HG03558 (cell line): ENCODE measurements at regions not wholly inside any gene's neighbourhood (a gene's known extent, or its start where the extent isn't known, plus 50 kb on each side); places are given as distances from the start of the nearest gene placed in this dataset.
"Not testable (repeated sequence)": the region's sequence is repeated elsewhere in the genome, so short reads cannot be mapped to it uniquely, and the experiment has no call there.

Experiments used
- ATAC-seq: cut with Tn5 transposase; IDR thresholded peaks from one replicate; pipeline ENCODE4 v1.9.1; 2021; ENCODE audit warnings: moderate number of reproducible peaks; ENCODE audit not compliant: unreplicated experiment; ENCODE audit errors: extremely low read depth

DNA sequence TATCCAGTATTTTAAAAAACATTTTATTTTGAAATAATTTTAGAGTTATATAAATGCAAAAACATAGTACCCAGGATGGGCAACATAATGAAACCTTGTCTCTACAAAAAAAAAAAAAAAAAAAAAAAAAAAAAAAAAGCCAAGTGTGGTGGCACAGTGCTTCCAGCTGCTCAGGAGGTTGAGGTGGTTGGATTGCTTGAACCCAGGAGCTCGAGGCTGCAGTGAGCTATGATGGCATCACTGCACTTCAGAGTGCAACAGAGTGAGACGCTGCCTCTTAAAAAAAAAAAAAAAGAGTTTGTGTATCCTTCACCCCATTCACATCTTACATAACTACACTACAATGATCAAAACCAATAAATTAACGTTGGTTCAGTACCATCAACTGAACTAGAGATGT lies 115.6 kb upstream of the KIF26B start:
- no peak for ATAC-seq

DNA sequence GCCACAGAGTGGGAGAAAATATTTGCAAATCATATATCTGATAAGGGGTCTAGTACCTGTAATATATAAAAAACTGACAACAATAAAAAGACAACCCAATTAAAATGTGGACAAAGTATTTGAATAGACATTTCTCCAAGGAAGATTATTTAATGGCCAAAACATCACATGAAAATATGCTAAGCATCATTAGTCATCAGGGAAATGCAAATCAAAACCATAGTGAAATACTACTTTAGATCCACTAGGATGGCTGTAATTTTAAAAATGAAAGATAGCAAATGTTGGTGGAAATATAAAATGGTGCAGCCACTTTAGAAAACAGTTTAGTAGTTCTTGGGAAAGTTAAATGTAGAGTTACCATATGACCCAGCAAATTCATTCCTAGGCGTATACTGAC lies 118.7 kb upstream of the KIF26B start:
- no peak for ATAC-seq

DNA sequence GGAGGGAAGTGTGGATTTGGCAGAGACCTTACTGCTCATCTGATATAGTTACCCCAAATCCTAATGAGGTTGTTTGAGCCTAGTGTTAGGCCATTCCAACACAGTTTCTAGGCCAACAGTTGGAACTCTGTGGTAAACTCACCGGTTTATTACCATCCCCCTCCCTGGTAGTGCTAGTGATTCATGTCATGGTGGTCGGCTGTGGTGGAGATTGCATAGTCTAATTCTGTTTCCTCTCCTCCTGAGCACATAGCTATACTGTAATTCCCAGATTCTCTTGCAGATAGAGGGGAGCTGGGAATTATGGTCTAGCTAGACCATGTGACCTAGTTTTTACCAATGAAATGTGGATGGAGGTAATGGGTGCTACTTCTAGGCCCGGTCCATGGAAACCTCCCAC lies 123.7 kb upstream of the KIF26B start:
- no peak for ATAC-seq

DNA sequence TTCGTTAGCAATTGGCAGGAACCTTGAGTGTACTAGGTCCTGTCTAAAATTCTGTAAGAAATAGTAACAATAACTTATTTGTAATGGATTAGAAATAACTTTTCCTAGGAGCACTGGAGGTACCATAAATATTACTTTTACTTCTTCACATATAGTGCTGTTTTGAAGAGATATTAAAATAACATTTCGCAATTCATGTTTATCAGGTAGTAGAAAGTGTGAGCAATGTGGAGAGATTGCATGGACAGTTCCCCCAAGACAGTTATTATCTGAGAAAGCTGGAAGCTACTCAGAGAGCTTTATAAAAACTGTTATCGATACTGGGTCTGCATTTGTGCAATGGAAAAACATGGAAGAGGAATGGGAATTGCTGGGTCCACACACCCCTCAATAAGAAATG lies 128.5 kb upstream of the KIF26B start:
- ATAC-seq = no peak

DNA sequence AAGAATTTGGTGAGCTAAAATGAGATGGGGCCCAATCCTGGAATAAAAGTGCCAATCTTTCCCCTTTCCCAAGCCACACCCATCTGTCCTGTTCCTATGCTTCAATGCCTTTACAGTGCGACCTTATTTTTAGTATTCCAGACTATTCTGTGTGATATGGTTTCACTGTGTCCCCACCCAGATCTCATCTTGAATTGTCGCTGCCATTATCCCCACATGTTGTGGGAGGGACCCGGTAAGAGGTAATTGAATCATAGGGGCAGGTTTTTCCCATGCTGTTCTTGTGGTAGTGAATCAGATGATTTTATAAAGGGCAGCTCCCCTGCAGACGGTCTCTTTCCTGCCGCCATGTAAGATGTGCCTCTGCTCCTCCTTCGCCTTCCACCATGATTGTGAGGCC lies 129.3 kb upstream of the KIF26B start:
- ATAC-seq = no peak

DNA sequence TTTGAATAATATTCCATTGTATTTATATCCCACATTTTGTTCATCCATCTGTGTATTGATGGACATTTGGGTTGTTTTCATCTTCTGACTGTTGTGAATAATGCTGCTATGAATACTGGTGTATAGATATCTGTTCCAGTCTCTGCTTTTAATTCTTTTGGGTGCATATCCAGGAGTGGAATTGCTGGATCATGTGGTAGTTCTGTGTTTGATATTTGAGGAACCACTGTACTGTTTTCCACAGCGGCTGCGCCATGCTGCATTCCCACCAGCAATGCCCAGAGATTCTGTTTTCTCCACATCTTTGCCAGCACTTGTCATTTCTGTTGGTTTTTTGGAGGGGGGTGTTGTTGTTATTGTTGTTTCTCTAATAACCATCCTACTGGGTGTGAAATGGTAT lies 131.6 kb upstream of the KIF26B start:
- ATAC-seq = no peak

DNA sequence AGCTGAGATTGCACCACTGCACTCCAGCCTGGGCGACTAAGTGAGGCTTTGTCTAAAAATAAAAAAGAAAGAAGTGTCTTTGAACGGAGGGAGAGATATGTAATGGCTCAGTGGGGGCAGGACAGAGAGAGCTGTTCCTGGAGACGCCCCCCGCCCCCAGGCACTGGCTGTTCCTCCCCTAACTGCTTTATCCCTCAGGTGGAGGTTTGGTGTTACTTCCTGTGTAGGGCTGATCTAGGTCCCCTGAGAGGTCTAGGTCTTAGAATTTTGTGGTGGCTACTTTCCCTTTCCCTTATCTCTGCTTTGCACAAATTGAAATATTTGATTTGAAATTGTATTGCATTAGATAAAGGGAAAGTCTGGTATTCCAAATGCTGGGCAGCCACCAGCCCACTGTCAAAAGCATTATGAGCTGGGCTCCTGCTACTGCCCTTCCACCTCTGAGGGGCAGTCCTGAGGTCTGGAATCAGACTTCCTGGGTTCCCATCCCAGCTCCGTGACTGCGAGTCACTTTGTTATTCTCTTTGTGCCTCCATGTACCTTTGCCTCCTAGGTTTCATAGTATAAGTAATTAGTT lies 134.8 kb upstream of the KIF26B start:
- no peak for ATAC-seq

DNA sequence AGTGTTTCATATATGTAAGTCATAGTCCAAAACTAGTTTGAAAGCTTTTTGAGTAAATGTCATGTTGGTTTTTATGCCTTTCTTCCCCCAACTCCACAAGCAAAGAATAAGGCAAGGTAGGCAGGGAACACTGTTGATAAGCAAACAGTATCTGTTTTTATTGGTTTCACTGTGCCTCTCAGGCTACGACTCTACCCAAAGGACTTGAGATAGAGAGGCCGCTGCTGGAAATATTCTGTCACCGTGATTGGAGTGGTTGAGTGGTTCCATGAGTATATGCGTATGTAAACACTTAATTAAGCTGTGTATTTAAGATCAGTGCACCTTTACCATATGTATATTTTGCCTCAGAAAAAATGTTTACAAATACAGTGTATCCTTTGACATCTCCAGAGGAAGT lies 138.1 kb upstream of the KIF26B start:
- no peak for ATAC-seq

DNA sequence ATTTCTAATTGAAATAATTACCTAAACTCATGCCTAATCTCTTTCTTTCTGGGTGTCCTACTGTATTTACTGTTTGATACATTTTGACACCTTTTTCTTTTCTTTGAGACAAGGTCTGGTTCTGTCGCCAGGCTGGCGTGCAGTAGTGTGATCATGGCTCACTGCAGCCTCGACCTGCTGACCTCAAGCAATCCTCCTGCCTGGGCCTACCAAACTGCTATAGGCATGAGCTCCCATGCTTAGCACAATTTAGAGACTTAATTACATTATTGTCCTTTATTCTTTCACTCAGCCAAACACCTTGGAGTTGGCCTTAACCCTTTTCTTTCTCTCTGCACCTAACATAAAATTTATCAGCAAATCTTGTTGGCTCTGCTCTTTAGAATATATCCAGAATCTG lies 139.8 kb upstream of the KIF26B start:
- no peak for ATAC-seq

DNA sequence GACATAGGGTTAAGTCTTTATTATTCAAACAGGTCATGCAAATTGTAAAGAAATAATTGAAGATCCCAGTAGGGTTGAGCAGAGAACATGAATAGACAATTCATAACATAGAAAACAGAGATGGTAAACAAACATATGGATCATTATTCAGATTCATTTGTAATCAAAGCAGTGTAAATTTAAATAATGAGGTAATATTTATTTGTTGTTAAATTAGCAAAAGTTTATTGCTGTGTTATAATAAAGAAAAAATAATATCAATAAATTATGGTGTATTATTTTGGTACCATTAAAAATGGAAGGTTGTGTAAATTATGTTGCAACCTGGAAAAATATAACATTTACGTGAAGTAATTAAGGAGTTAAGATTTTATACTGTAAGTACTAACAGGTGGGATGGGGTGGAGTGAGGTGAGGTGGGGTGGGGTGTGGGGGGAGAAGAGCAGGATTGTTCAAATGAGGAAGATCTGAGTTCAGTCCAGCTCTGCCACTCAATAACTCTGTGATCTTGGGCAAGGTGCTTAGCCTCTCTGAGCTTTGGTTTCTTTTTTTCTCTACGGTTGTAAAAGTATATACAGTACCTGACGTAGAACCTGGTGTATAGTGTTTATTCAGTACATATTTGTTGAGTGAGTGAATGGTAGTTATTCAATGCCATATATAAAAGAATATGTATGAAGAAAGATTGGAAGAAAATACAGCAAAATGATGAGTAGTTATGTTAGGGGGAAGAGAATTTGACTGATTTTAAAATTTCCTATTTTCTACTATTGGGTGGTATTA lies 140.3 kb upstream of the KIF26B start:
- ATAC-seq = no peak

DNA sequence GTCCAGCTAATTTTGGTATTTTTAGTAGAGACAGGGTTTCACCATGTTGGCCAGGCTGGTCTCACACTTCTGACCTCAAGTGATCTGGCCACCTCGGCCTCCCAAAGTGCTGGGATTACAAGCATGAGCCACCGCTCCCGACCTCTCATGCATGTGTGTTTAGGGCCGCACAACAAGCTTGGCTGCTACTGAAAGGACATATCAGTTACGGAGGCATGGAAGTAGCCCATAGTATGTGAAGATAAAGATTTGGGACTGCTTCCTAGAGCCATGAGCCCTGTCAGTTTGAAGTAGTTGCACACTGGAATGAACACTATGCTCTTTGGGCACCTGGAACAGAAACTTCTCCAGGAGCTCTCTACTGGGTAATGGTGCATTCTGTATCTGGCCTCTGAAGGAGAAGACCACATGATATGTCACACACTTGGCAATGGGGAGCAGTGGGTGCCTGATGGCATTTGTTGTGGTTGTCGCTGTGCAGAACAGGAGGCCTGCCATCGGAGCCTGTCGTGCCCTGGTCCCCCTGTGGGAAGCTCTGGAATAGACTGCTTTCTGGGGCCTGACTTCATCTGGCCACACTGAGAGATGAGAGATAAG lies 144.7 kb upstream of the KIF26B start:
- no peak for ATAC-seq

DNA sequence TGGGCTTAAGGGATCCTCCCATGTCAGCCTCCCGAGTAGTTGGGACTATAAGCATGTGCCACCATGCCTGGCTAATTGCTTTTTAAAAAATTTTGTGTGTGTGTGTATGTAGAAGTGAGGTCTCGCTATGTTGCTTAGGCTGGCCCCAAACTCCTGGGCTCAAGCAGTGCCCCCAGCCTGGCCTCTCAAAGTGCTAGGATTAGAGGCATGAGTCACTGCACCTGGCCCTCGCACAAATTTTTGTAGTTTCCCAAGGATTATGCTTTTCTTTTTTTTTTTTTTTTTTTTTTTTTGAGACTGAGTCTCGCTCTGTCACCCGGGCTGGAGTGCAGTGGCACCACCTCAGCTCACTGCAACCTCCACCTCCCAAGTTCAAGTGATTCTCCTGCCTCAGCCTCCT lies 144.4 kb upstream of the HNRNPU start:
- ATAC-seq = no peak

DNA sequence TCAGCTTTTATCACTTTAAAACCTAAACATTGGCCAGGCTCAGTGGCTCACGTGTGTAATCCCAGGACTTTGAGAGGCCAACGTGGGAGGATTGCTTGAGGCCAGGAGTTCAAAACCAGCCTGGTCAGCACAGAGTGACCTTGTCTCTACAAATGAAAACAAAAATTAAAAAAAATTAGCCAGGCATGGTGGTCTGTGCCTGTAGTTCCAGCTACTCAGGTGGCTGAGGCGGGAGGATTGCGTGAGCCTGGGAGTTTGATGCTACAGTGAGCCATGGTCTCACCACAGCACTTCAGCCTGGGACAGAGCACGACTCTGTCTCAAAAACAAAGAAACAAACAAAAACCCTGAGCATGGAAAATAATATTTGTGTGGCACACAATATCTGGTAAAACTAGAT lies 143.5 kb upstream of the HNRNPU start:
- ATAC-seq = no peak

DNA sequence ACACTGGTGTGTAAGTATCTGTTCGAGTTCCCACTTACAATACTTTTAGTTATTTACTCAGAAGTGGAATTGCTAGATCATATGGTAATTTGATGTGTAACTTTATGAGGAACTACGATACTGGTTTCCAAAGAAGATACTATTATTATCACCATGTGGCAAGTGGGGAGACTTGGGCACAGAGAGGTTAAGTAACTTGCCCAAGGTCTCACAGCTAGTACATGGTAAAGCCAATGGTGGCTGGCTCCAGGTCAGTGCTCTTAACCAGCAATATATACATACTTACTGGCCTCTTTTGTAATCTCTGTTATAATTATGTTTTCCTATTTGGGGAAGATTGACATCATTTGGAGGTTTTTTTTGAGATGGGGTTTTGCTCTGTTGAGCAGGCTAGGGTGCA lies 138.9 kb upstream of the HNRNPU start:
- ATAC-seq = no peak

DNA sequence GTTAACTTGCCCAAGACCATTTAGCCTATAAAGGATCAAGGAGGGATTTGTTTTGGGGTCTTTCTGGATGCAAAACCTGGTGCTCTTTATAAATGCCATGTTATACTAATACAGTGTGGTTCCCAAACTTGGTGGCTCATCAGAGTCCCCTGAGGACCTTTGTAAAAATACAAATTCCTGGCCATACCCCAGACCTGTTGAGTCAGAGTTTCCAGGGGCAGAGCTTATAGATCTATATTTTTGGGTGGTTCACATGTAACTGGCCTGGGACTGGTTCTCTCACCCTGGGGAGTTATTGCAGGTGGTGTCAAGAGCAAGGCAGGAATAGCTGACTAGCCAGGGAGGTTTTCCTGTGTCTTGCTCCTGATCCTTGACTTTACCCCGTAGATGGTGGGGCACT lies 136.9 kb upstream of the HNRNPU start:
- ATAC-seq = no peak

DNA sequence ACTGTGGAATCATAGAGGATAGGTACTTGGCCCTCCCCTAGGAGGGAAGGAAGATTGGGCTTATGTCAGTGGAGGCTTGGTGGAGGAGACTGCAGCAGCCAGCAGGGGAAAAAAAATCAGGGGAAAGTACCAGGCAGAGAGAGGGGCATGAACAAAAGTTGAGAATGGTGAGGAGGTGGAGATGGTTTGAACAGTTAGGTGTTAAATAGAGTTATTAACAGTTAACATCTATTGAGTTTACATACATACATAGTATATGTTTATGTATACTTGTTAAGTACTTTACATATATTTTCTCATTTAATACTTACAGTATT lies 136.5 kb upstream of the HNRNPU start:
- no peak for ATAC-seq

DNA sequence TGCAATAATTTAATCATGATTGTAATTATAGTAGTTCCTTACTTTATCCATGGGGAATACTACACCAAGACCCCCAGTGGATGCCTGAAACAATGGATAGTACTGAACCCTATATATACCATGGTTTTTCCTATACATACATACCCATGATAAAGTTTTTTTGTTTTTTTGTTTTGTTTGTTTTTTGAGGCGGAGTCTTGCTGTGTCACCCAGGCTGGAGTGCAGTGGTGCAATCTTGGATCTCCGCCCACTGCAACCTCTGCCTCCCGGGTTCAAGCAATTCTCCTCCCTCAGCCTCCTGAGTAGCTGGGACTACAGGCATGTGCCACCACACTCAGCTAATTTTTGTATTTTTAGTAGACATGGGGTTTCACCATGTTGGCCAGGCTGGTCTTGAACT lies 135.3 kb upstream of the HNRNPU start:
- ATAC-seq = not testable (repeated sequence)

DNA sequence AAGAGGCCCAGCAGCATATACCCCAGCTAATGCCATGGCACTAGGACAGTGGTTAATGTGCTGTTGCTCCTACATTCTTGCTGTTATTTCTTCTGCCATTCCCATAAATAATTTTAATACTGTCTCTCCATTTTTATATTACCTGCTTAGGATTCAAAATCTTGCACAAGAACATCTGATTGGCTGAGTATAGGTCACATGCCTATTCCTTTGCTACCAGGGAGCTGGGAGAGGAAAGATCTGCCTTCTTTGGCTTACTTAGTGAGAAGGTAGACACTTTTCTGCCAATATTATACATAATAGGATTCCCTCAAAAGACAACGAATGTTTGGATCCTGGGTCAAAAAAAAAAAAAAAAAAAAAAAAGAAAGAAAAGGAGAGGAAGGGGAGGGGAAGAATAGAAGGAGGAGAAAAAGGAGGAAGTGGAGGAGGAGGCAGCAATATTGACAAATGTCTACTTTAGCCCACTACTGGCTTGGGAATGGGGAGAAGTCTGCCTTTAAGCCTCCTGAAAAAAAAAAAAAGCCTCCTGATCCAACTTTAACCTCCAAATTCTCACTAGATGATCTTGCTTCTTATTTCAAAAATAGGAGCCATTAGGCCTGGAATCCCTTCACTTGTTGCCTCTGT lies 134.5 kb upstream of the HNRNPU start:
- ATAC-seq = no peak

DNA sequence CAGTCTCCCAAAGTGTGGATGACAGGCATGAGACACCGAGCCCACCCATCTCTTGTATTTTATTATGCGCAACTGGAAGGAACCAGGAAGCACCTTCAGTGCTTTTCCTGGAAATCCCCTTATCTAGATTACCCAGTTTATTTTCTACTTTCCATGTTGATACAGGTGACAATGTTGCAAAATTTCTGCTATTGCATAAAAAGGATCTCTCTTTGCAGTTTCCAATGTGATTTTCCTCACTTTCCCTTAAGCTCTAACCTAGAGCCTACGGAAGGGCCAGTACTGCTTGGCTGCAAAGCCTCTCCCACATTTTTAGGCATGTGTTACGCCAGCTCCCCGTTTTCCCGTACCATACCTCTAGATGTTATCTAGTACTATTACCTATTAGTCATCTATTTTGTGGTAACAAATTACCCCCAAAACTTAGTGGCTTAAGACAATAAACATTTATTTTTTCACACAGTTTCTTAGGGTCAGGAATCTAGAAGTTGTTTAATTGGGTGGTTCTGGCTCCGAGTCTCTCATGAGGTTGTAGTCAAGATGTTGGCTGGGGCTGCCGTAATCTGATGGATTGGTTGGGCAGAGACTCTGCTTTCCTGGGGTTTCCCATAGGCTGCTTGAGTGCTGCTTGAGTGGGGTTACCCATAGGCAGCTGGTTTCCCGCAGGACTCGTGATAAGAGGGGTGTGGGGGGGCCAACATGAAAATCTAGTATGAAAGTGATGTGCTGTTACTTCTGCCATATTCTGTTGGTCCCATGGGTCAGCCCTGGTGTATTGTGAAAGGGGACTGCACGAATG lies 131.5 kb upstream of the HNRNPU start:
- no peak for ATAC-seq

DNA sequence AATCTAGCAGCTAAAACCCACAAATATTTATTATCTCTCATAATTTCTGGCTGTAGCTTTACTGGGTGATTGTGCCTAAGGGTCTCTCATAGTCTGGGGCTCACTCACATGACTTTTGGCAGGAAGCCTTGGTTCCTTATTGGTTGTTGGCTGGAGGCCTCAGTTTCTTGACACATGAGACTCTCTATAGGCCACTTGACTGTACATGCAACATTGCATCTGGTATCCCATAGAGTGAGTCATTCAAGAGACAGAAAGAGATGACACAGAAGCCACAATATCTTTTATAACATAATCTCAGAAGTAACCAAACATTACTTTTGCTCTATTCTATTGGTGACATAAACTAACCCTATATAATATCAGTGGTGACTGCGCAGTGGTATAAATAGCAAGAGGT lies 128.5 kb upstream of the HNRNPU start:
- ATAC-seq = no peak

DNA sequence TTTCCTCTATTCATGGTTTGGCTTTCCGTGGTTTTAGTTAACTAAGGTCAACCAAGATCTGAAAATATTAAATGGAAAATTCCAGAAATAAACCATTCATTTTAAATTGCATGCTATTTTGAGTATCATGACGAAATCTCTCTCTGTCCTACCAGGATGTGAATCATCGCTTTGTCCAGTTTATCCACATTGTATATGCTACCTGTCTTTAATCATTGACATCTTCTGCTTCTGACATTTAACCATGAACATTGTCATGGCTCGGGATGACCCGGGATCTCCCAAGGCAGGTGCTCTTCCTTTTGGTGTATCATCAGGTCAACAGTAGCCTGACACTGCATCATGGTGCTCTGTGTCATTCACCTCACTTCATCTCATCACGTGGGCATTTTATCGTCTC lies 125.5 kb upstream of the HNRNPU start:
- ATAC-seq = no peak
